Panc1 (cell line): ENCODE measurements at regions not wholly inside any gene's neighbourhood (a gene's known extent, or its start where the extent isn't known, plus 50 kb on each side); places are given as distances from the start of the nearest gene placed in this dataset.

Experiments used
- ATAC-seq: fragments of 200-7000 bp; cut with Tn5 transposase; 2 replicates; pipeline ENCODE4 v1.9.1; 2020; ENCODE audit warnings: mild to moderate bottlenecking, moderate library complexity
- BruUV-seq: library from RNA; stranded (reverse); fragments of 400-500 nt; replicated peaks from 2 replicates; lab custom pipeline; 2021; lab: Mats Ljungman, UMichigan
- CTCF ChIA-PET: fragments of 300-600 bp; sonication (Branson Sonifier 250); formaldehyde crosslinking; loops from one replicate; lab custom pipeline; 2022; ENCODE audit warnings: antibody characterized with exemption; lab: Charles Lee
- POLR2A ChIA-PET: fragments of 300-600 bp; sonication (Branson Sonifier 250); formaldehyde crosslinking; loops from one replicate; lab custom pipeline; 2022; ENCODE audit warnings: antibody characterized with exemption; lab: Charles Lee
- DNase-seq: peaks from one replicate; pipeline ENCODE4 v3.0.0-alpha.2; 2010; ENCODE audit warnings: low read depth, low spot score
- H3K27ac ChIP-seq: 2 replicates; pipeline ENCODE4 v1.5.1; 2011; ENCODE audit warnings: mild to moderate bottlenecking, low read length, inconsistent platforms
- H3K27me3 ChIP-seq: fragments of 200-500 bp; sonication (Bioruptor generic); 2 replicates; pipeline ENCODE4 v1.6.0; 2014; ENCODE audit warnings: low read length, inconsistent platforms; ENCODE audit not compliant: control insufficient read depth, insufficient read depth
- H3K36me3 ChIP-seq: fragments of 200-500 bp; sonication (Bioruptor generic); 2 replicates; pipeline ENCODE4 v1.5.1; 2014; ENCODE audit warnings: inconsistent platforms, mild to moderate bottlenecking, low read length, moderate library complexity; ENCODE audit not compliant: control insufficient read depth, insufficient read depth
- H3K4me1 ChIP-seq: 2 replicates; pipeline ENCODE4 v1.5.1; 2011; ENCODE audit warnings: inconsistent platforms, mild to moderate bottlenecking, low read length, moderate library complexity; ENCODE audit not compliant: control insufficient read depth, insufficient read depth
- H3K4me3 ChIP-seq, 2 experiments: 2 replicates each; pipeline ENCODE4 v1.5.1; 2011 to 2012; ENCODE audit warnings: low read depth in 2 of 2, low read length in 2 of 2, mild to moderate bottlenecking in 2 of 2, inconsistent platforms in 1 of 2, moderate library complexity in 1 of 2
- H3K9me3 ChIP-seq: fragments of 200-500 bp; sonication (Bioruptor generic); 2 replicates; pipeline ENCODE4 v1.5.1; 2014; ENCODE audit warnings: low read depth, mild to moderate bottlenecking, inconsistent platforms, low read length, moderate library complexity; ENCODE audit not compliant: control insufficient read depth, insufficient read depth
- CTCF ChIP-seq: fragments of 450-650 bp; IDR thresholded peaks from 2 replicates; pipeline ENCODE4 v1.5.1; 2017; ENCODE audit warnings: mild to moderate bottlenecking
- POLR2AphosphoS5 ChIP-seq: IDR thresholded peaks from 2 replicates; pipeline ENCODE4 v1.6.1; 2012; ENCODE audit warnings: mild to moderate bottlenecking, low read depth, low read length, moderate library complexity
- REST ChIP-seq, 2 experiments: IDR thresholded peaks; 2 replicates each; pipeline ENCODE4 v1.6.1; 2011 to 2012; ENCODE audit warnings: low read depth in 2 of 2, control low read depth in 1 of 2, low read length in 1 of 2, mild to moderate bottlenecking in 1 of 2, moderate library complexity in 1 of 2; ENCODE audit not compliant: insufficient read depth in 1 of 2
- SIN3A ChIP-seq: IDR thresholded peaks from 2 replicates; pipeline ENCODE4 v1.6.1; 2012; ENCODE audit warnings: low read depth, mild to moderate bottlenecking, low read length, moderate library complexity, borderline replicate concordance; ENCODE audit not compliant: insufficient read depth
- TCF7L2 ChIP-seq: IDR thresholded peaks from 2 replicates; pipeline ENCODE4 v1.6.1; 2011; ENCODE audit warnings: mild to moderate bottlenecking, low read depth, low read length, inconsistent platforms
- in situ Hi-C: cut with HindIII; loops from 2 replicates; pipeline ENCODE4 v1.10.0; 2016; ENCODE audit warnings: low sequenced_read_pairs, low pct_unique_long_range_greater_than_20kb
- intact Hi-C: fragments of 100-400 bp; cut with micrococcal nuclease; formaldehyde crosslinking; loops from one replicate; pipeline ENCODE4 v1.10.0; 2022; ENCODE audit not compliant: unreplicated experiment

- intact Hi-C loops (no loop called here), in situ Hi-C loops (no loop called here)
- H3K4me1 ChIP-seq, result no peaks in the 10 kb centered on the region
- peaks cover 8% of the 10 kb centered on the region; the same call in 1 of the 2 replicates for H3K9me3 ChIP-seq
- POLR2A ChIA-PET, result no interaction called here
- no peak overlapping the region for H3K4me3 ChIP-seq
- no peak for TF ChIP-seq CTCF
- BruUV-seq, result no TSS peak
- no peak overlapping the region for H3K27ac ChIP-seq
- no peaks in the 10 kb centered on the region for H3K36me3 ChIP-seq
- CTCF ChIA-PET, result no interaction called here
- H3K27me3 ChIP-seq, result no peaks in the 10 kb centered on the region
- ATAC-seq (no peak), DNase-seq (no peak)
Measured at GRCh38 chr3:118347396-118348168, 687.1 kb downstream of the IGSF11 start.

GRCh38 chr3:118348169-118348557, 686.5 kb downstream of the IGSF11 start:
- intact Hi-C loops, result no loop called here
- Histone ChIP-seq H3K4me1 (no peaks in the 10 kb centered on the region), H3K36me3 (no peaks in the 10 kb centered on the region), H3K27ac (no peak overlapping the region), H3K4me3 (no peak overlapping the region), H3K27me3 (no peaks in the 10 kb centered on the region), H3K9me3 (peaks cover 11% of the 10 kb centered on the region; the same call in 1 of the 2 replicates)
- ATAC-seq (no peak), DNase-seq (no peak)
- CTCF ChIA-PET, result no interaction called here
- TF ChIP-seq TCF7L2, result no peak
- TF ChIP-seq POLR2AphosphoS5, result no peak
- no peak for TF ChIP-seq CTCF
- TF ChIP-seq REST (IDR thresholded peaks at IDR 0.05; ENCODE audit: insufficient read depth in 1 of 2, low read depth in 2 of 2, low read length in 1 of 2), result no peak
- TF ChIP-seq SIN3A, result no peak
- in situ Hi-C loops, result no loop called here
- POLR2A ChIA-PET, result no interaction called here
- BruUV-seq, result no TSS peak
